Pons (tissue), 1 donor: ENCODE measurements at regions not wholly inside any gene's neighbourhood (a gene's known extent, or its start where the extent isn't known, plus 50 kb on each side); places are given as distances from the start of the nearest gene placed in this dataset.

Source experiments
- DNase-seq: peaks from one replicate; pipeline ENCODE4 v3.0.0-alpha.2; 2016; ENCODE audit warnings: low spot score

- DNase-seq: peak; percentile 13
These were observed 50.3 kb upstream of the PREP start for GRCh38 chr6:105452924-105453756.
